GM21825 (cell line): ENCODE measurements at regions not wholly inside any gene's neighbourhood (a gene's known extent, or its start where the extent isn't known, plus 50 kb on each side); places are given as distances from the start of the nearest gene placed in this dataset.

Source experiments
- ATAC-seq: cut with Tn5 transposase; IDR thresholded peaks from one replicate; pipeline ENCODE4 v1.9.1; 2021; ENCODE audit warnings: mild to moderate bottlenecking, moderate library complexity; ENCODE audit not compliant: unreplicated experiment

GRCh38 chrX:149275836-149276235 lies 229.3 kb downstream of the IDS start:
- ATAC-seq: no peak

GRCh38 chrX:149274516-149275105 lies 230.5 kb downstream of the IDS start:
- ATAC-seq: no peak

GRCh38 chrX:149272690-149273463 lies 232.2 kb downstream of the IDS start:
- ATAC-seq: no peak

GRCh38 chrX:149267878-149268813 lies 237.0 kb downstream of the IDS start:
- ATAC-seq: peak; percentile 77

- ATAC-seq: no peak
Measured at GRCh38 chrX:149262086-149262485, 243.0 kb downstream of the IDS start.

- no peak for ATAC-seq
Measured at GRCh38 chrX:149259241-149259640, 245.9 kb downstream of the IDS start.

- ATAC-seq: no peak
Measured at GRCh38 chrX:149255860-149256259, 249.2 kb downstream of the IDS start.

GRCh38 chrX:149248073-149248625 lies 257.0 kb downstream of the IDS start:
- ATAC-seq: no peak

GRCh38 chrX:149230689-149231088 lies 274.4 kb downstream of the IDS start:
- ATAC-seq: no peak

GRCh38 chrX:149223854-149224253 lies 281.3 kb downstream of the IDS start:
- no peak for ATAC-seq

- ATAC-seq: no peak
Measured at GRCh38 chrX:149222040-149222439, 283.1 kb downstream of the IDS start.

- ATAC-seq: no peak
Measured at GRCh38 chrX:149221230-149221629, 283.9 kb downstream of the IDS start.

- ATAC-seq: no peak
Measured at GRCh38 chrX:149213264-149213663, 291.8 kb downstream of the IDS start.

GRCh38 chrX:149208307-149208706 lies 296.8 kb downstream of the IDS start:
- ATAC-seq: no peak

- ATAC-seq: no peak
Measured at GRCh38 chrX:149207518-149207917, 297.6 kb downstream of the IDS start.

GRCh38 chrX:149205937-149206336 lies 299.2 kb downstream of the IDS start:
- ATAC-seq: peak; percentile 66

GRCh38 chrX:149205081-149205480 lies 300.0 kb downstream of the IDS start:
- no peak for ATAC-seq

GRCh38 chrX:149199734-149200133 lies 305.4 kb downstream of the IDS start:
- ATAC-seq: no peak

GRCh38 chrX:149198980-149199732 lies 305.9 kb downstream of the IDS start:
- peak; percentile 74 for ATAC-seq

- ATAC-seq: no peak
Measured at GRCh38 chrX:149185087-149185486, 320.0 kb downstream of the IDS start.
